H9 (cell line): ENCODE measurements at regions not wholly inside any gene's neighbourhood (a gene's known extent, or its start where the extent isn't known, plus 50 kb on each side); places are given as distances from the start of the nearest gene placed in this dataset.

Experiments
- DNase-seq: peaks from one replicate; pipeline ENCODE4 v3.0.0-alpha.2; 2017
- H2AFZ ChIP-seq: one replicate; pipeline ENCODE4 v1.6.1; 2013; ENCODE audit warnings: mild to moderate bottlenecking, low read length, control low read depth, moderate library complexity
- H2AK5ac ChIP-seq: 2 replicates; pipeline ENCODE4 v1.6.1; 2013; ENCODE audit warnings: low read length, control low read depth, mixed read lengths; ENCODE audit not compliant: insufficient read length
- H2BK120ac ChIP-seq: one replicate; pipeline ENCODE4 v1.6.1; 2013; ENCODE audit warnings: low read depth, mild to moderate bottlenecking, low read length, control low read depth, inconsistent platforms; ENCODE audit not compliant: poor library complexity, severe bottlenecking
- H2BK12ac ChIP-seq: 2 replicates; pipeline ENCODE4 v1.6.1; 2013; ENCODE audit warnings: low read length, control low read depth, mixed read lengths, low read depth; ENCODE audit not compliant: insufficient read length
- H2BK15ac ChIP-seq: 2 replicates; pipeline ENCODE4 v1.6.1; 2013; ENCODE audit warnings: low read depth, low read length, control low read depth
- H2BK20ac ChIP-seq: one replicate; pipeline ENCODE4 v1.6.1; 2013; ENCODE audit warnings: low read depth, mild to moderate bottlenecking, low read length, control low read depth, inconsistent platforms; ENCODE audit not compliant: poor library complexity, severe bottlenecking
- H2BK5ac ChIP-seq: 2 replicates; pipeline ENCODE4 v1.6.1; 2013; ENCODE audit warnings: low read length, control low read depth, mixed read lengths; ENCODE audit not compliant: insufficient read length
- H3K14ac ChIP-seq: 2 replicates; pipeline ENCODE4 v1.6.1; 2013; ENCODE audit warnings: low read length, control low read depth; ENCODE audit not compliant: insufficient read depth
- H3K18ac ChIP-seq: 2 replicates; pipeline ENCODE4 v1.6.1; 2013; ENCODE audit warnings: low read depth, mild to moderate bottlenecking, mixed read lengths, low read length, control low read depth; ENCODE audit not compliant: insufficient read length
- H3K23ac ChIP-seq: 2 replicates; pipeline ENCODE4 v1.6.1; 2013; ENCODE audit warnings: low read length, control low read depth, mixed read lengths, low read depth; ENCODE audit not compliant: insufficient read length
- H3K23me2 ChIP-seq: 2 replicates; pipeline ENCODE4 v1.6.1; 2013; ENCODE audit warnings: low read depth, mild to moderate bottlenecking, mixed read lengths, low read length, control low read depth; ENCODE audit not compliant: insufficient read length, poor library complexity, severe bottlenecking
- H3K27ac ChIP-seq: 2 replicates; pipeline ENCODE4 v1.5.1; 2013; ENCODE audit warnings: low read length, control low read depth, mixed read lengths, low read depth; ENCODE audit not compliant: insufficient read length
- H3K27me3 ChIP-seq: 2 replicates; pipeline ENCODE4 v1.6.1; 2013; ENCODE audit warnings: low read length, control low read depth, inconsistent platforms; ENCODE audit not compliant: insufficient read depth
- H3K4ac ChIP-seq: 2 replicates; pipeline ENCODE4 v1.6.1; 2013; ENCODE audit warnings: low read depth, mild to moderate bottlenecking, control low read depth, inconsistent platforms, low read length, moderate library complexity
- H3K4me1 ChIP-seq: 2 replicates; pipeline ENCODE4 v1.6.1; 2013; ENCODE audit warnings: low read length, control low read depth, inconsistent platforms; ENCODE audit not compliant: insufficient read depth
- H3K4me2 ChIP-seq: 2 replicates; pipeline ENCODE4 v1.6.1; 2013; ENCODE audit warnings: low read length, control low read depth, mixed read lengths; ENCODE audit not compliant: insufficient read length, insufficient read depth
- H3K56ac ChIP-seq: 2 replicates; pipeline ENCODE4 v1.6.1; 2013; ENCODE audit warnings: low read depth, mild to moderate bottlenecking, mixed read lengths, low read length, control low read depth; ENCODE audit not compliant: insufficient read length
- H3K79me1 ChIP-seq: 2 replicates; pipeline ENCODE4 v1.6.1; 2013; ENCODE audit warnings: low read depth, mild to moderate bottlenecking, moderate library complexity, low read length, control low read depth, inconsistent platforms; ENCODE audit not compliant: insufficient read depth, poor library complexity, severe bottlenecking
- H3K79me2 ChIP-seq: 2 replicates; pipeline ENCODE4 v1.6.1; 2013; ENCODE audit warnings: low read length, control low read depth, inconsistent platforms; ENCODE audit not compliant: insufficient read depth
- H3K9ac ChIP-seq: 2 replicates; pipeline ENCODE4 v1.6.1; 2013; ENCODE audit warnings: low read length, control low read depth, mixed read lengths; ENCODE audit not compliant: insufficient read length; ENCODE audit errors: extremely low read depth
- H3K9me3 ChIP-seq: one replicate; pipeline ENCODE4 v1.6.1; 2013; ENCODE audit warnings: low read depth, low read length, inconsistent platforms; ENCODE audit not compliant: control insufficient read depth
- H3T11ph ChIP-seq: one replicate; pipeline ENCODE4 v1.6.1; 2013; ENCODE audit warnings: mild to moderate bottlenecking, low read length, control low read depth, inconsistent platforms
- H4K20me1 ChIP-seq: one replicate; pipeline ENCODE4 v1.6.1; 2013; ENCODE audit not compliant: control insufficient read depth, insufficient read length, insufficient read depth
- H4K5ac ChIP-seq: 2 replicates; pipeline ENCODE4 v1.6.1; 2013; ENCODE audit warnings: low read depth, mild to moderate bottlenecking, mixed read lengths, low read length, control low read depth; ENCODE audit not compliant: insufficient read length
- H4K8ac ChIP-seq: replicated peaks from 2 replicates; pipeline ENCODE4 v1.6.1; 2013; ENCODE audit warnings: low read length, control low read depth, mixed read lengths, low read depth; ENCODE audit not compliant: insufficient read length
- H4K91ac ChIP-seq: 2 replicates; pipeline ENCODE4 v1.6.1; 2013; ENCODE audit warnings: low read depth, mild to moderate bottlenecking, moderate library complexity, mixed read lengths, low read length, control low read depth; ENCODE audit not compliant: insufficient read length
- H3K27ac Mint-ChIP-seq, 3 experiments: 2 replicates in 2 of 3; 3 replicates in 1 of 3; pipeline ENCODE4 v1.8.0; 2020 to 2021; ENCODE audit warnings: mixed read lengths in 3 of 3, mild to moderate bottlenecking in 1 of 3, moderate library complexity in 1 of 3
- H3K27me3 Mint-ChIP-seq: 2 replicates; pipeline ENCODE4 v1.8.0; 2021; ENCODE audit warnings: low read depth, mild to moderate bottlenecking, moderate library complexity, mixed read lengths
- H3K36me3 Mint-ChIP-seq, 3 experiments: 2 replicates in 2 of 3; 3 replicates in 1 of 3; pipeline ENCODE4 v1.8.0; 2020 to 2021; ENCODE audit warnings: low read depth in 3 of 3, mixed read lengths in 3 of 3; ENCODE audit not compliant: insufficient read depth in 1 of 3
- H3K4me1 Mint-ChIP-seq, 2 experiments: 2 replicates each; pipeline ENCODE4 v1.8.0; 2020; ENCODE audit warnings: mixed read lengths in 2 of 2
- H3K4me3 Mint-ChIP-seq, 2 experiments: 2 replicates in 1 of 2; 3 replicates in 1 of 2; pipeline ENCODE4 v1.8.0; 2020 to 2021; ENCODE audit warnings: mild to moderate bottlenecking in 2 of 2, mixed read lengths in 2 of 2, moderate library complexity in 1 of 2
- H3K9me3 Mint-ChIP-seq, 2 experiments: 2 replicates in 1 of 2; 3 replicates in 1 of 2; pipeline ENCODE4 v1.8.0; 2020; ENCODE audit warnings: mild to moderate bottlenecking in 2 of 2, mixed read lengths in 2 of 2, moderate library complexity in 1 of 2
- WGBS: extraction: QIAGEN DNeasy Blood & Tissue Kit; methylation state at CpG from one replicate; pipeline ENCODE4 v1.1.7; 2013; ENCODE audit warnings: missing lambda C conversion rate, low lambda C conversion rate, mixed read lengths; ENCODE audit not compliant: insufficient read length; ENCODE audit errors: extremely low coverage; 5-methylcytosine and 5-hydroxymethylcytosine counted together
- TF ChIP-seq, protein P1 (sequence below): fragments of 200-600 bp; sonication (generic); conservative IDR thresholded peaks from 3 replicates; pipeline ENCODE4 v1.8.0; 2021; ENCODE audit warnings: antibody characterized with exemption, mild to moderate bottlenecking

DNA sequence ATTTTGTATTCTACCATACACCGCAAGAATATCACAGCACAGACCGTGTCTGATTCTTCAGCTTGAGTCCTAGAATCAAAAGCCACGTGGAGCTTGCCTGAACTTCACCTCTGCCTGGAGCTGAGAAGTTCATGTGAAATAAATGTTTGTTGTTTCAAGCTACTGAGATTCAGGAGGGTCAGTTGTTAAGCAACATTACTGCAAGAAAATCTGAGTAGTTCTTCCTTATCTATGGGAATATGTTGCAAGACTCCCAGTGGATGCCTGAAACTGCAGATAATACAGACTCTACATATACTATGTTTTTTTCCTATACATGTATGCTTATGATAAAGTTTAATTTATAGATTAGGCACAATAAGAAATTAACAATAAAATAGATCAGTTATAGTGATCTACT, 995.3 kb downstream of the TBC1D22A start:
- Histone ChIP-seq H3K4me2 (no peak overlapping the region), H3K9ac (no peak overlapping the region), H2BK20ac (no peak overlapping the region), H2BK120ac (no peak overlapping the region), H4K91ac (no peak overlapping the region), H3K79me2 (no peaks in the 10 kb centered on the region), H3K18ac (no peak overlapping the region), H3T11ph (no peak overlapping the region), H3K23me2 (no peaks in the 10 kb centered on the region), H2AFZ (no peak overlapping the region), H2AK5ac (no peak overlapping the region), H3K23ac (no peak overlapping the region), H4K8ac (no peak overlapping the region), H3K27ac (no peak overlapping the region), H3K56ac (no peak overlapping the region), H2BK12ac (no peak overlapping the region), H3K79me1 (no peaks in the 10 kb centered on the region), H3K4ac (no peak overlapping the region), H3K27me3 (no peaks in the 10 kb centered on the region), H4K20me1 (no peaks in the 10 kb centered on the region), H3K14ac (no peak overlapping the region), H2BK5ac (no peak overlapping the region), H2BK15ac (no peak overlapping the region), H3K9me3 (no peaks in the 10 kb centered on the region), H3K4me1 (no peaks in the 10 kb centered on the region), H4K5ac (no peak overlapping the region)
- TF ChIP-seq, protein P1, sequence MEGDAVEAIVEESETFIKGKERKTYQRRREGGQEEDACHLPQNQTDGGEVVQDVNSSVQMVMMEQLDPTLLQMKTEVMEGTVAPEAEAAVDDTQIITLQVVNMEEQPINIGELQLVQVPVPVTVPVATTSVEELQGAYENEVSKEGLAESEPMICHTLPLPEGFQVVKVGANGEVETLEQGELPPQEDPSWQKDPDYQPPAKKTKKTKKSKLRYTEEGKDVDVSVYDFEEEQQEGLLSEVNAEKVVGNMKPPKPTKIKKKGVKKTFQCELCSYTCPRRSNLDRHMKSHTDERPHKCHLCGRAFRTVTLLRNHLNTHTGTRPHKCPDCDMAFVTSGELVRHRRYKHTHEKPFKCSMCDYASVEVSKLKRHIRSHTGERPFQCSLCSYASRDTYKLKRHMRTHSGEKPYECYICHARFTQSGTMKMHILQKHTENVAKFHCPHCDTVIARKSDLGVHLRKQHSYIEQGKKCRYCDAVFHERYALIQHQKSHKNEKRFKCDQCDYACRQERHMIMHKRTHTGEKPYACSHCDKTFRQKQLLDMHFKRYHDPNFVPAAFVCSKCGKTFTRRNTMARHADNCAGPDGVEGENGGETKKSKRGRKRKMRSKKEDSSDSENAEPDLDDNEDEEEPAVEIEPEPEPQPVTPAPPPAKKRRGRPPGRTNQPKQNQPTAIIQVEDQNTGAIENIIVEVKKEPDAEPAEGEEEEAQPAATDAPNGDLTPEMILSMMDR: no peak
- Mint-ChIP-seq H3K4me1 (peaks cover 0 to 2% of the 10 kb centered on the region in 2 experiments; a peak in 1 of 4 replicates), H3K4me3 (no peak overlapping the region), H3K9me3 (peaks cover 0 to 3% of the 10 kb centered on the region in 2 experiments; a peak in 2 of 5 replicates), H3K27me3 (peaks cover 13% of the 10 kb centered on the region), H3K36me3 (peaks cover 0 to 2% (median 0%) of the 10 kb centered on the region in 3 experiments; a peak in 2 of 7 replicates), H3K27ac (no peak overlapping the region)
- DNase-seq: no peak
- no CpG with 5 or more reads among the region's 3 CpGs for WGBS
